Panc1 (cell line): ENCODE measurements at regions not wholly inside any gene's neighbourhood (a gene's known extent, or its start where the extent isn't known, plus 50 kb on each side); places are given as distances from the start of the nearest gene placed in this dataset.

Experiments
- ATAC-seq: fragments of 200-7000 bp; cut with Tn5 transposase; 2 replicates; pipeline ENCODE4 v1.9.1; 2020; ENCODE audit warnings: mild to moderate bottlenecking, moderate library complexity
- BruUV-seq: library from RNA; stranded (reverse); fragments of 400-500 nt; replicated peaks from 2 replicates; lab custom pipeline; 2021; lab: Mats Ljungman, UMichigan
- CTCF ChIA-PET: fragments of 300-600 bp; sonication (Branson Sonifier 250); formaldehyde crosslinking; loops from one replicate; lab custom pipeline; 2022; ENCODE audit warnings: antibody characterized with exemption; lab: Charles Lee
- POLR2A ChIA-PET: fragments of 300-600 bp; sonication (Branson Sonifier 250); formaldehyde crosslinking; loops from one replicate; lab custom pipeline; 2022; ENCODE audit warnings: antibody characterized with exemption; lab: Charles Lee
- DNase-seq: peaks from one replicate; pipeline ENCODE4 v3.0.0-alpha.2; 2010; ENCODE audit warnings: low read depth, low spot score
- H3K27ac ChIP-seq: 2 replicates; pipeline ENCODE4 v1.5.1; 2011; ENCODE audit warnings: mild to moderate bottlenecking, low read length, inconsistent platforms
- H3K27me3 ChIP-seq: fragments of 200-500 bp; sonication (Bioruptor generic); 2 replicates; pipeline ENCODE4 v1.6.0; 2014; ENCODE audit warnings: low read length, inconsistent platforms; ENCODE audit not compliant: control insufficient read depth, insufficient read depth
- H3K36me3 ChIP-seq: fragments of 200-500 bp; sonication (Bioruptor generic); 2 replicates; pipeline ENCODE4 v1.5.1; 2014; ENCODE audit warnings: inconsistent platforms, mild to moderate bottlenecking, low read length, moderate library complexity; ENCODE audit not compliant: control insufficient read depth, insufficient read depth
- H3K4me1 ChIP-seq: 2 replicates; pipeline ENCODE4 v1.5.1; 2011; ENCODE audit warnings: inconsistent platforms, mild to moderate bottlenecking, low read length, moderate library complexity; ENCODE audit not compliant: control insufficient read depth, insufficient read depth
- H3K4me3 ChIP-seq, 2 experiments: 2 replicates each; pipeline ENCODE4 v1.5.1; 2011 to 2012; ENCODE audit warnings: low read depth in 2 of 2, low read length in 2 of 2, mild to moderate bottlenecking in 2 of 2, inconsistent platforms in 1 of 2, moderate library complexity in 1 of 2
- H3K9me3 ChIP-seq: fragments of 200-500 bp; sonication (Bioruptor generic); 2 replicates; pipeline ENCODE4 v1.5.1; 2014; ENCODE audit warnings: low read depth, mild to moderate bottlenecking, inconsistent platforms, low read length, moderate library complexity; ENCODE audit not compliant: control insufficient read depth, insufficient read depth
- CTCF ChIP-seq: fragments of 450-650 bp; IDR thresholded peaks from 2 replicates; pipeline ENCODE4 v1.5.1; 2017; ENCODE audit warnings: mild to moderate bottlenecking
- POLR2AphosphoS5 ChIP-seq: IDR thresholded peaks from 2 replicates; pipeline ENCODE4 v1.6.1; 2012; ENCODE audit warnings: mild to moderate bottlenecking, low read depth, low read length, moderate library complexity
- REST ChIP-seq, 2 experiments: IDR thresholded peaks; 2 replicates each; pipeline ENCODE4 v1.6.1; 2011 to 2012; ENCODE audit warnings: low read depth in 2 of 2, control low read depth in 1 of 2, low read length in 1 of 2, mild to moderate bottlenecking in 1 of 2, moderate library complexity in 1 of 2; ENCODE audit not compliant: insufficient read depth in 1 of 2
- SIN3A ChIP-seq: IDR thresholded peaks from 2 replicates; pipeline ENCODE4 v1.6.1; 2012; ENCODE audit warnings: low read depth, mild to moderate bottlenecking, low read length, moderate library complexity, borderline replicate concordance; ENCODE audit not compliant: insufficient read depth
- TCF7L2 ChIP-seq: IDR thresholded peaks from 2 replicates; pipeline ENCODE4 v1.6.1; 2011; ENCODE audit warnings: mild to moderate bottlenecking, low read depth, low read length, inconsistent platforms
- in situ Hi-C: cut with HindIII; loops from 2 replicates; pipeline ENCODE4 v1.10.0; 2016; ENCODE audit warnings: low sequenced_read_pairs, low pct_unique_long_range_greater_than_20kb
- intact Hi-C: fragments of 100-400 bp; cut with micrococcal nuclease; formaldehyde crosslinking; loops from one replicate; pipeline ENCODE4 v1.10.0; 2022; ENCODE audit not compliant: unreplicated experiment

GRCh38 chr7:8380130-8380529 lies 53.3 kb upstream of the NXPH1 start:
- in situ Hi-C loops: no loop called here
- BruUV-seq: no TSS peak
- 0 out of 2 replicates have a peak, but pooled peaks cover 2% of the 10 kb centered on the region for H3K27me3 ChIP-seq
- H3K9me3 ChIP-seq: no peaks in the 10 kb centered on the region
- no peaks in the 10 kb centered on the region for H3K36me3 ChIP-seq
- DNase-seq (no peak), ATAC-seq (no peak)
- intact Hi-C loops: no loop called here
- TF ChIP-seq SIN3A (no peak), POLR2AphosphoS5 (no peak), CTCF (no peak), TCF7L2 (no peak), REST (IDR thresholded peaks at IDR 0.05; ENCODE audit: insufficient read depth in 1 of 2, low read depth in 2 of 2, low read length in 1 of 2) (no peak)
- no peak overlapping the region for H3K4me3 ChIP-seq
- no peaks in the 10 kb centered on the region for H3K4me1 ChIP-seq
- POLR2A ChIA-PET: no interaction called here
- no peak overlapping the region for H3K27ac ChIP-seq
- CTCF ChIA-PET: no interaction called here

- ChIA-PET POLR2A (no interaction called here), CTCF (no interaction called here)
- ATAC-seq (no peak), DNase-seq (no peak)
- TF ChIP-seq REST (IDR thresholded peaks at IDR 0.05; ENCODE audit: insufficient read depth in 1 of 2, low read depth in 2 of 2, low read length in 1 of 2) (no peak), CTCF (no peak), TCF7L2 (no peak)
- Histone ChIP-seq H3K27ac (no peak overlapping the region), H3K27me3 (0 out of 2 replicates have a peak, but pooled peaks cover 2% of the 10 kb centered on the region), H3K9me3 (no peaks in the 10 kb centered on the region), H3K4me1 (no peaks in the 10 kb centered on the region), H3K4me3 (no peak overlapping the region), H3K36me3 (no peaks in the 10 kb centered on the region)
- intact Hi-C loops: no loop called here
- no TSS peak for BruUV-seq
- in situ Hi-C loops: no loop called here
Observed at GRCh38 chr7:8382004-8382730, 51.2 kb upstream of the NXPH1 start.
